ENCODE measurements at regions not wholly inside any gene's neighbourhood (a gene's known extent, or its start where the extent isn't known, plus 50 kb on each side); places are given as distances from the start of the nearest gene placed in this dataset.
A peak's percentile ranks its signal among the peaks of the same experiment; 100 is the strongest.

DNA sequence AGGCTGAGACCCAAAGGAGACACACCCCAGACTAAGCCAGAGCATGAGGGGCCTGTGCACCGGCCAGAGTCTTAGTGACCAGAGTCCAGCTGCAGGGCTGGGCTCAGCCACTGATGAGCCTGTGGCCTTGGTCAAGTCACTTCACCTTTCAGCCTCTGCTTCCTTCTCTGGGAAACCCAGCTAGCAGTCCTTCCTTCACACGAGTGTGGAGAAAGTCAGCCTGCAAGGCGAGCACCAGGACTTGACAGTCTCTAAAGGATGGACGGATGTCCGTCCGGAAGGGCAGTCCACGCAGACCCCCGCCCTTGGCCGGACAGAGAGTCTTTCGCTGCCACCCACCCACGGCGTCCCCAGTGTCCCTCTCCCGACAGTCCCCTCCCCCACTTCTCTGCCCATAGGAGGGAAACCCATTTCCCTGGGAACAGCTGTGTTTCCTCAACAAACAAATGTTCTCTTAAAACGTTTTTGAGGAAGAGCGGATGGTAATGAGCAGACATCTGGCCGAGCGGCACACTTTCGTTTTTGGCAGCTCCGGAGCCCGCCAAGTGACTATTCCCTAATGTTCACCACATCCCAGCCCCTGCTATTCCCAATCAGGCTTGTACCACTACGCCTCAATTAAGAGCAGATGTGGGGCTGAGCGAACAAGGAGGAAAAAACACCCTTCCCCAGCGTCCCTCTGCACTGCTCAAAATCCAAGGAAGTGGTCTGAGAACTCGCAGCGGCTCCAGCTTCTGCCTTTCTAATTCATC is 129.1 kb upstream of the SMAD3 start:
- peak in 8 of 11 donors; percentile 28 to 58 (median 40) for DNase-seq (ENCODE audit: extremely low read depth in 1 of 11, low read depth in 9 of 11, low spot score in 4 of 11)

DNA sequence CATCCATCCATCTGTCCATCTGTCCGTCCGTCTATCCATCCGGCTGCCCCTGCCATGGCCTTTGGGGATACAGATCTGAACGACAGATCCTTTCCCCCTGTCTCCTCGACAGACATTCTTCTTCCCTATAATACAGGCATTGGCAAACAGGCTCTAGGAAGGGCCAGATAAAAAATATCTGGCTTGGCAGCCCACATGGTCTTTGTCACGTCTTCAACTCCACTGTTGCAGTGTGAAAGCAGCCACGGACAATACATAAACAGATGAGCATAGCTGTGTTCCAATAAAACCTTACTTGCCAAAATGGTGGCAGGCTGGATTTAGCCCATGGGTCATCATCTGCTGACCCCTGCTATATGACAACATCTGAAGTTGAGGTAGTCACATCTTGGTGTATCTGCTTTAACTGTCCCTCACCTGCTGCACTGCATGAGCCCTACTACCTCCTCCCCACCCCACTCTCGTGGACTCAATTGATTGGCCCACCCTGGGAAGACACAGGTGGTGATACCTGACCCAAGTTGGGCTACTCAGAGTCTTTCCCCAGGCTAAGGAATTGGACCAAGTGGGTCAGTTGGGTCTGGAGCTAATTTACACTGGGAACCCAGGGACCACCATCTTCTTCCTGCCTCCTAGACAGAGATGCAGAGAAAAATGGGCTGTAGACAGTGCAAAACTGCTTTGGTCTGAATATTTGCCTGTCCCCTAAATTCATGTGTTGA is 128.4 kb upstream of the SMAD3 start:
- DNase-seq (ENCODE audit: extremely low read depth in 1 of 11, low read depth in 9 of 11, low spot score in 4 of 11), result no peak

DNA sequence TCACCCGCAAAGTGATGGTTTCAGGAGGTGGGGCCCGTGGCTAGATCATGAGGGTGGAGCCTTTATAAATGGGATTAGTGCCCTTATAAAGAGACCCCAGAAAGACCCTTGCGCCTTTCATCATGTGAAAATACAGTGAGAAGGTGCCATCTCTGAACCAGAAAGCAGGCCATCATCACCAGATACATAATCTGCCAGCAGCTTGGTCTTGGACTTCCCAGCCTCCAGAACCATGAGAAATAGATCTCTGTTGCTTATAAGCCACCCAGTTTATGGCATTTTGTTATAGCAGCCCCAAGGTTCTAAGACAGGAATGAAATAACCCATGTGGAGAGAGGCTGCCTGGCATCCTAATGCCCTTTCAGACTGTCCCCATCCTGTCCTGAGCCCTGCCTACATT is 127.8 kb upstream of the SMAD3 start:
- no peak for DNase-seq (ENCODE audit: extremely low read depth in 1 of 11, low read depth in 9 of 11, low spot score in 4 of 11)

- DNase-seq (ENCODE audit: extremely low read depth in 1 of 11, low read depth in 9 of 11, low spot score in 4 of 11), result no peak
Observed at GRCh38 chr15:66938114-66938830, 127.1 kb upstream of the SMAD3 start.

GRCh38 chr15:66939016-66939415 is 126.4 kb upstream of the SMAD3 start:
- no peak for DNase-seq (ENCODE audit: extremely low read depth in 1 of 11, low read depth in 9 of 11, low spot score in 4 of 11)

DNA sequence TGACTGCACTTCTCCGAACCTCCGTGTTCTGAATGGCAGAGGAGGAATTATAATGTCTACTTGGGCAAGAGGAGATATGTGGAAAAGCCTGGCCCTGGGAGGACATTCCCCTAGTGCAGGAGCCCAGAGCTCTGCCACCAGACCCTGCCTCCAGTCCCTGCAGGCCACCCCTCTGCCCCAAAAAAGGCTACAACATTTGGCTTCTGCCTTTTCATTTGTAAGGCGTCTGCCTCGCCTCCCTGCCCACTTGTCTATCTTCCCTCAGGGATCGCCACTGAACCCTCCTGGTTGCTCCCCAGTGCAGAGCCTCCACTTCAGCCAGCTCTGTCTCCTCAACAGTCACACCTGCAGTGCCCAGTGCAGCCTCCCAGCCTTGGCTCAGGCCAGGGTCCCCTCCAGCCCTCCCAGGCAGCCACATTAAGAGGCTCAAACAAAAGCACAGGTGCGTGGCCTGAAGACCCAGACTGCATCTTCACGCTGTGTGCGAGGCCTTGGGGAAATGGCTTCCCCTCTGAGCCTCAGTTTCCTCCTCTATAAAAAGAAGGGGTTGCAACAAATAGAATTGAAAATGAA is 125.9 kb upstream of the SMAD3 start:
- no peak for DNase-seq (ENCODE audit: extremely low read depth in 1 of 11, low read depth in 9 of 11, low spot score in 4 of 11)

- DNase-seq (ENCODE audit: extremely low read depth in 1 of 11, low read depth in 9 of 11, low spot score in 4 of 11), result no peak
Observed at GRCh38 chr15:66940368-66940767, 125.0 kb upstream of the SMAD3 start.

GRCh38 chr15:66941108-66941711 is 124.2 kb upstream of the SMAD3 start:
- DNase-seq (ENCODE audit: extremely low read depth in 1 of 11, low read depth in 9 of 11, low spot score in 4 of 11), result no peak

- DNase-seq (ENCODE audit: extremely low read depth in 1 of 11, low read depth in 9 of 11, low spot score in 4 of 11), result no peak
Observed at GRCh38 chr15:66941791-66942190, 123.6 kb upstream of the SMAD3 start.

DNA sequence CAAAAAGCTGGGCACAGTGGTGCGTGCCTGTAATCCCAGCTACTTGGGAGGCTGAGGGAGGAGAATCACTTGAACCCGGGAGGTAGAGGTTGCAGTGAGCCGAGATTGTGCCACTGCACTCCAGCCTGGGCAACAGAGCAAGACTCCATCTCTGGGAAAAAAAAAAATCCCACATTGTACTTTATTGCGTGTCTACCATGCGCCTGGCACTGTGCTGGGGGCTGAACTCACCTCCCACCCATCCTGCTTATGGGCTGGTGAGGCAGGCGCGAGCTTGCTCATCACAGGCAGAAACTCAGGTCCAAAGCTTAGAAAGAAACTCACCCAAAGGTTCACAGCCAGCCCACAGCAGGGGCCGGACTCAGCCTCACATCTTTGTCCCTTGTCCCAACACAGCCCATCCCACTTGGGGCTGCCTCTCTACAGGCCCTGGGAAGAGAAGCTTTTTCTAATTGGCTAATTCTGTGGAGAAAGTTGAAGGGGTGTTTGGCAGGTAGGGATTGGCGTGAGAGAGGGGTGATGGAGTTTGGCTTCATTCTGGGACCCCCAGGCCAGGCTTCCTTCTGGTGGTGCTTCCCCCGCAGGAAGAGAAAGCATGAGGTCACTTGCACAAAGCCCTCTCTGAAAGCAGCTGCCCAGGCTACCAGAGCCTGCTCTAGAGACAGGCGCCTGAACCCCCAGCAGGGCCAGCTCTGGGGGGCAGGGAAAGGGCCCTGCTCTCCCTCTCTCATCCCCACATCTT is 122.6 kb upstream of the SMAD3 start:
- DNase-seq (ENCODE audit: extremely low read depth in 1 of 11, low read depth in 9 of 11, low spot score in 4 of 11), result no peak

GRCh38 chr15:66943456-66944095 is 121.8 kb upstream of the SMAD3 start:
- DNase-seq (ENCODE audit: extremely low read depth in 1 of 11, low read depth in 9 of 11, low spot score in 4 of 11), result no peak

DNA sequence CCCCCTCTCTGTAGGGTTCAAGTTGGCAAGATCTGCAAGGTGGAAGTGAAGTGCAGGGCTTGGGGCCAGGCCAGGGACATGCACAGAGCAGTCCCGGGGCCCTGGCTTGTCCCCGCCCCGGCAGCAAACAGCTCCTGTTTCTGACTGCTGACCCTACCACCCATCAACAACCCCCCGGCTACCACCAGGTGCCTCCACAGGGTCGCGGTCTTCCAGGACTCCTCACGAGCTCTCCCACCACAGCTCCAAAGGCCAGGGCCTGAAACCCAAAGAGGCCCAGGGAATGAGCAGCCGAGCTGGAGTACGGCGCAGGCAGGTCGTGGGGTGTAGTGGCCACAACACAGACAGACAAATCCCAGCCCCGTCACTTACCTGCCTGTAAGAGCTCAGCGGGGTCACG is 121.3 kb upstream of the SMAD3 start:
- no peak for DNase-seq (ENCODE audit: extremely low read depth in 1 of 11, low read depth in 9 of 11, low spot score in 4 of 11)

DNA sequence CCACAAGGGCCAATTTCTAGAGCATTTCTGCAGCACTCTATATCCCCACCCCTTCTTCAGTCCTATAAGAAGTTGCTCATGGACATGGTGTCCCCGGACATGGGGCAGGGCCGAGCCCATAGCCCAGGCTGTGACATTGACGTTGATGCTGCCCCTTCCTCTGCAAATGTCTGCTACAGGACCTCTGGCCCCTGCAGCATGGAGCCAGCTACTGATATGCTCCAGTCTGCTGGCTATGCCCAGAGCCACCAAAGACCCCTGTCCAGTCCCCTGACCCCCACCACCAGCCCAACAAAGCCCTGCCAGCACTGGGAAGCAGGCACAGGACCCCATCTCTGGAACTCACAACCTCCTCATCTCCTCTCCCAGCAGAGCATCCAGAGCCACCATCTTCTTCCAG is 120.1 kb upstream of the SMAD3 start:
- no peak for DNase-seq (ENCODE audit: extremely low read depth in 1 of 11, low read depth in 9 of 11, low spot score in 4 of 11)

- DNase-seq (ENCODE audit: extremely low read depth in 1 of 11, low read depth in 9 of 11, low spot score in 4 of 11), result no peak
Observed at GRCh38 chr15:66945842-66946241, 119.6 kb upstream of the SMAD3 start.

DNA sequence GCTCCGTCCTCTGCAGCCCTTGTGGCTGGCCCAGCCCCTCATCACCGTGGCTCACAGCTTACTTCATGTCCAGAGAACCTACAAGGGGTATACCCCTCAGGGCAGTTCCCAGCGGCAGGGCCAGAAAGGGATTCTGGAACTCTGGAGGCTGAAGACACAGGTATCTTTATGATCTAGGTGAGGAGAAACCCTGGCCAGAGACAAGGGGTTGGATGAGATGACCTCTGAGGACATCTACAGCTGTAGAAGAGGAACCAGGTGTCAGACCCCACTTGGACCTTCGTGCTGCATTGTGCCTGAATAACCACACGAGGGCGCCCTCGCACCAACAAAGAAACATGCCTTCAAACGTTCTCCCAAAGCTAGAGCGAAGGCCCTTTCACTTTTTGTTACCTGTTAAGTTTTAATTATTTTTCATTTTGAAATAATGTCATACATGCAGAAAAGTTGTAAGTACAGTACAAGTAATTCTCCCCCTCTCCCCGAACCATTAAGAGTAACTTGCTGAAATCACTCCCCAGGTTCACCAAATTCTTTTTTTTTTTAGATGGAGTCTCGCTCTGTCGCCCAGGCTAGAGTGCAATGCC is 118.7 kb upstream of the SMAD3 start:
- DNase-seq (ENCODE audit: extremely low read depth in 1 of 11, low read depth in 9 of 11, low spot score in 4 of 11), result peak in 8 of 11 donors; percentile 49 to 66 (median 56)

GRCh38 chr15:66947471-66947870 is 117.9 kb upstream of the SMAD3 start:
- no peak for DNase-seq (ENCODE audit: extremely low read depth in 1 of 11, low read depth in 9 of 11, low spot score in 4 of 11)

- no peak for DNase-seq (ENCODE audit: extremely low read depth in 1 of 11, low read depth in 9 of 11, low spot score in 4 of 11)
Observed at GRCh38 chr15:66948294-66948693, 117.1 kb upstream of the SMAD3 start.

GRCh38 chr15:66950114-66950513 is 115.3 kb upstream of the SMAD3 start:
- DNase-seq (ENCODE audit: extremely low read depth in 1 of 11, low read depth in 9 of 11, low spot score in 4 of 11), result no peak

Data from renal cortex interstitium (tissue), 11 donors.